ENCODE measurements at regions not wholly inside any gene's neighbourhood (a gene's known extent, or its start where the extent isn't known, plus 50 kb on each side); places are given as distances from the start of the nearest gene placed in this dataset.
A peak's percentile ranks its signal among the peaks of the same experiment; 100 is the strongest.

DNA sequence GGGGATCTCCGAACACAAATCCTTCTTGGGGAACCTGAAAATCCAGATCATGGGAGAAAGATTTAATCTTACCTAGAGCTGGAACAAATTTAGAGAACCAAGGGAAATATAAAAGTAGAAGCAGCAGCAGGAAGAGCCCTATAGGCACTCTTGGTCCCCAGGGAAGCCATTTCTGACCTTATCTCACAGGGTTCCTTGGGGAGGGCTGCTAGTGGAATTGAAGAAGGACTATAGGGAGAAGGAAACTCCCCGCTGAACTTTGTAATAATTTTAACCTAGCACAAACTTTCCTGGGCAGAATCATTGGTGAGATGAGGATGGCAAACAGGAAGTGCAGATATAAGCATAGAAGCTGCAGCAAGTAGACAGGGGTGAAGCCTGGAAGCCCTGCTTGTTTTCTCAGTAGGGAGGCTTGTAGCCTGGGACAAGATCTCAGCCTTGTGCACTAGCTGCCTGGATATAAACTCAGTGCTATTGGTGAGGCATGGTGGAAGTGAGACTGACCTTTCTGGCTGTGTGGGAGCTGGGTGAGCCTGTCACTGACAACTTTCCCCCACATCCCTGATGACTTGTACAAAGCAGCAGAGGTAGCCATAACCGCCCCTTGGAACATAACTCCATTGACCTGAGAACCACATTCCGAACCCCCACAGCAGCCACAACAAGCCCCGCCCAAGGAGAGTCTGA, 343.0 kb upstream of the TGFBR2 start:
- no peak for DNase-seq (ENCODE audit: low read depth in 2 of 2)

DNA sequence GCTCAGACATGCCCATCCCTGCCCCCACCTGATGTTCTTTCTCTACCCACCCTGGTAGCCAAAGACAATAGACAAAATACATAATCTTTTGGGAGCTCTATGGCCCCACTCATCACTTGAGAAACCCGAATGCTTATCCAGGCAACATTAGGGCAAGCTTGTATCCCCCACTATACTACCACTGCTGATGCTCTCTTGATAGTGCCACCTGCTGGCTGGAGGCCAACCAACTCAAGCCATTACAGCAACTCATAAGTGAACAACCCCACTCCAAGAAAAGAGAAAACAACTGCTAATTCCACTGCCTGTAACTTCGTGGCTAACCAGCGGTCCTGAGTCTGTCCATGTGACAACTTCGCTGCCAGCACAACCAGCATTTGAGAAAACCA, 342.5 kb upstream of the TGFBR2 start:
- no peak for DNase-seq (ENCODE audit: low read depth in 2 of 2)

DNA sequence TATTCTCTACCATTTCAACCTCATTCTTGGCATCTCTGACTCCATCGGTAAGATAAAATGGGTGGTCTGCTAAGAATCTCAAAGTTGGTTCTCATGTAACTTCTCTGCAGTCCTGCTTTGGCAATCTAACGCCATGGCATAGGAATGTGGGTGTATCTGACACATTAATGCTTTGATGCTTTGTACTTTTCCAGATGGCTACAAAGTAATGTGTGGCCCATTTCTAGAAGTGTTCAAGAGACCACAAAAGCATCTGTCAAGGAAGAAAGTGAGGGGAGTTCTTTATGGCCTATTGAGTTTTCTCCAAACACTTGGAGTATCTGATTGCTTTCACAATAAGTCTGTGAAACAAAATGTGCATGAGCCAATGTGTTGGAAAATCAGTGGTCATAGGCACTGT, 339.9 kb upstream of the TGFBR2 start:
- DNase-seq (ENCODE audit: low read depth in 2 of 2), result peak; percentile 35 to 39

DNA sequence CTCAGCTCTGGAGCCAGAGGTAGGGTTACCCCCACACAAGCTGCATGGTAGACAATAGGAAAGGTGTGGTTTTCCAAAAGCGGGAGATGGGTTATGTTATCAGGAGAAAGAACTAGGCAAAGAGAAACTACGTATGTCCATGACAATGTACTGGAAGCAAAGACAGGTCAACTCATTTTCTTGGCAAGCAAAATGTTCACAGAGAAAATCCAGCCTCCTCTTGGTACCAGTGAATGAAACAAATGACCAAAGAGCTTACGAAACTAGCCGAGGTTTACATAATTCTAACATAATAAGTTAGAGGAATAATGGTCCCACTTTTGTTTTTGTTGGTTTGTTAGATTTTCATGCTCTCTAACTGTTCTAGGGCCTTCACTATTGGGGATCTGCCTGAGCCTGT, 338.1 kb upstream of the TGFBR2 start:
- DNase-seq (ENCODE audit: low read depth in 2 of 2), result no peak

DNA sequence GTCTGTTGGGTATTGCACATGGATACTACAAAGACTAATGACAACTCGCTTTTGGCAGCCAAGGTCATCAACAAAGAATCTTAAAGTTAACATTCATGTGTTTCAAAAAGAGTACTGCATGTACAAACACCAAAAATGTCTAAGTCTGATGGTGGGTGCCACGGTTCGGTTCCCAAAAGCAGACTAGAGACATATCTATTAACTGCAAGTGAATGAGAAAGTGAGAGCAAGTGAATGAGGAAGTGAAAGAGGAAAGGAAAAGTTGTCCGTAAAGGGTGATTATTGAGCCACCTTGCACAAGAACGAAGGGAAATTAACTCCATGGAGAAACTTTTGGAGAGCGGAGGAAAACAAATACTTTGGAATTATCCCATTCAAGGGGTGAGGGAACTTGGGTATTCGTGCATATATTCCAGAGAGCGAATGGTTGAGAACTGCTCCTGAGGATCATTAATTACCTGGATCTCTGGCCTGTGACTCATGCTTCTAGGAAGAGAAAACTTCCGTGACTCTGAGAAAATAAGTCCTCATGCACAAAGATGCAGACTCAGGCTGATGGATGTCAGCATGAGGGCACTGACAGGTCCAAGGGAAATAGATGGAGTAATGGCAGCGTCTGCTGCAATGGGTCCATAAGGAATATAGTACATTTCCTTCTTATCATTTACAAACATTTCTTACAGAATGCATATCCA, 336.5 kb upstream of the TGFBR2 start:
- no peak for DNase-seq (ENCODE audit: low read depth in 2 of 2)

DNA sequence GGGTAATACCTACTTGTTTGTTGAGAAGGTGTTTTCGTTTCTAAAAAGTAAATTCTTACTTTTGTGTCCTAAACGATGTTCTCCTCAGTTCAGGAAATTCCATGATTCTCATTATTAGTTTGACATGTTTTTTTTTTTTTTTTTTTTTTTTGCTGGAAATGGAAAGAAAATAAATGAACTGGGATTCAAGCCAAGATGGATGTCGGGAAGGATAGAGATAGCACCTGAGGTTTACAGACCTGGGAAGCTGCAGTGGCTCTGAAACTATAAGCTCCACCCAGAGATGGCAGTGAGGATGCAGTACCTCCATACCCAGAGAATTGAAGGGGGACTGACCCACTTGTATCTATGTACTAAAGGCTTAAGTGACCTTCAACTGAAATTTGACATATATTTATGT, 334.6 kb upstream of the TGFBR2 start:
- no peak for DNase-seq (ENCODE audit: low read depth in 2 of 2)

- no peak for DNase-seq (ENCODE audit: low read depth in 2 of 2)
Observed at GRCh38 chr3:30273304-30274072, 332.9 kb upstream of the TGFBR2 start.

- DNase-seq (ENCODE audit: low read depth in 2 of 2), result no peak
Observed at GRCh38 chr3:30277494-30277893, 328.9 kb upstream of the TGFBR2 start.

- DNase-seq (ENCODE audit: low read depth in 2 of 2), result no peak
Observed at GRCh38 chr3:30281526-30281925, 324.9 kb upstream of the TGFBR2 start.

DNA sequence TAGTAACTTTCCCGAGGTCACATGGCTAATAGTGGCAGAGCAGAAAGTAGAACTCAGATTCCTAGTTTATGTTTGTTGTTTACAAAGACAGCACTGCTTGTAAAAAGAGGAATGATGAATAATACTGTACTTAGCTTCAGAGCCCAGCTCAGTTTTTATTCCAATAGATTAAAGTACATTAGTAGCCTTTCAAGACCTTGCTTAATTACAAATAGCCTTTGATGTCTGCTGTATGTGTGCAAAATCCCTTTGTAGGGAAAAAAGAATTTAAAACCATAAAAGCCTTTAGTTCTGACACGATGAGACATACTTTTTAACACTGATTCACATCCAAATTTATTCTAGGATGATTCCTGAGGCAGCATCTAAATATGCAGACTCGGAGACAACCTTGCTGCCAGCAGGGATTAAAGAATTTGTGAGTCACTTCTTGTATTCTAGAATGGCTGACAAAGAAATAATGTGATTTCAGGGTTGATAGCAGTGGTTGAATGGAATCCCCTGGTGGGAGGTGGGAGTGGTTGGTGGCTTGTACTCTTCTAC, 324.2 kb upstream of the TGFBR2 start:
- peak; percentile 89 to 91 for DNase-seq (ENCODE audit: low read depth in 2 of 2)

- DNase-seq (ENCODE audit: low read depth in 2 of 2), result no peak
Observed at GRCh38 chr3:30285188-30286006, 321.0 kb upstream of the TGFBR2 start.

DNA sequence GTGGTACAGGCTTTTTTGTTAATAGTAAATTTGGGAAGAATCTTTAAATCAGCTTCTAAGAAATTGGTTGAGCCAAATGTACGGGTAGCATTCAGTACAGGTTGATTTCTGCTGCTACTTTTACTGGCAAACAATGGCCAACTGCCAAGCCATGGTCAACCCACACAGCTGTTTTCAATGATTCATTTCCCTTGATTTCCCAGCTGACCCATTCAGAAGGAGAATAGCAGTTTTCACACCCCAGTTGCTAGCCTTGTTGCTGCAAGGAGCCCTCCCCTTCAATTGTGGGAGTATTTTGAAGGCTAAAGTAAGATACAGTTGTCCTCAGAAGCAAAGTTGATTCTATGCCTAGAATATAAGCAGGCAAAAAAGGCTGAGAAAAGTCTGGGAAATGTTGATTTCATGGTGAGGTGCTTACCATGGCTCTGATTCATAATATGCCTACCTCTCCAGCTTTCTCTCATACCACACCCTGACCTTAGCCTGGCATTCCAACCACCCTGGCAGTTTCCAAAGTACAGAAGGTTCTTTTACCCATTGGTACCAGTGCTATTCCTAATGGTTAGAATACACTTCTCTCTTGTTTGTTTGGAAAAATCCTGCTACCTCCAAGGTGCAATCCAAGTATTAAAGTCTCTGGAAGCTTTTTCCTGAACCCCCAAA, 320.3 kb upstream of the TGFBR2 start:
- DNase-seq (ENCODE audit: low read depth in 2 of 2), result peak; percentile 87 to 88

- DNase-seq (ENCODE audit: low read depth in 2 of 2), result no peak
Observed at GRCh38 chr3:30286811-30287210, 319.6 kb upstream of the TGFBR2 start.

DNA sequence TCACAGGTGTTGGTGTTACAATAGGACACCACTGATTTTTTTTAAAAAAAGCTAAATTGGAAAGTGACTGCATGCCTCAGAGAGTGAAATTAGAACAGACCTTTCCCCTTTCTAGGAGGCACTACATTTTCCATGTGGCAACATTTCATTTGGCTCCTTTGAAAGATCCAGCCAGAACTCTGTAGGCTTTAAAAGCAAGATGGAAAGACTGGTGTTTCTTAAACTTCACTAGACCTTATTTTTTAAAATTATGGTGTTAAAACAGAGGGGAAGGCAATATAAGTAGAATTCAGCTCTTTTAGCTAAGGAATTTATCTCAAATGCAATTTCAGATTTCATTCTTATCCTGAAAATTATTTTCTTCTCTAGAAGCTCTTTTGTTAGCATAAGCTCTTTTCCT, 317.6 kb upstream of the TGFBR2 start:
- DNase-seq (ENCODE audit: low read depth in 2 of 2), result no peak

GRCh38 chr3:30289324-30289723, 317.1 kb upstream of the TGFBR2 start:
- DNase-seq (ENCODE audit: low read depth in 2 of 2), result no peak

- no peak for DNase-seq (ENCODE audit: low read depth in 2 of 2)
Observed at GRCh38 chr3:30289766-30290165, 316.6 kb upstream of the TGFBR2 start.

- no peak for DNase-seq (ENCODE audit: low read depth in 2 of 2)
Observed at GRCh38 chr3:30290479-30290878, 315.9 kb upstream of the TGFBR2 start.

- DNase-seq (ENCODE audit: low read depth in 2 of 2), result peak; percentile 61
Observed at GRCh38 chr3:30292192-30292893, 314.1 kb upstream of the TGFBR2 start.

GRCh38 chr3:30293621-30294240, 312.7 kb upstream of the TGFBR2 start:
- DNase-seq (ENCODE audit: low read depth in 2 of 2), result no peak

GRCh38 chr3:30294241-30294667, 312.1 kb upstream of the TGFBR2 start:
- peak; percentile 57 for DNase-seq (ENCODE audit: low read depth in 2 of 2)
